H9 (cell line): ENCODE measurements at regions not wholly inside any gene's neighbourhood (a gene's known extent, or its start where the extent isn't known, plus 50 kb on each side); places are given as distances from the start of the nearest gene placed in this dataset.

ENCODE experiments used
- DNase-seq: peaks from one replicate; pipeline ENCODE4 v3.0.0-alpha.2; 2017
- H2AFZ ChIP-seq: one replicate; pipeline ENCODE4 v1.6.1; 2013; ENCODE audit warnings: mild to moderate bottlenecking, low read length, control low read depth, moderate library complexity
- H2AK5ac ChIP-seq: 2 replicates; pipeline ENCODE4 v1.6.1; 2013; ENCODE audit warnings: low read length, control low read depth, mixed read lengths; ENCODE audit not compliant: insufficient read length
- H2BK120ac ChIP-seq: one replicate; pipeline ENCODE4 v1.6.1; 2013; ENCODE audit warnings: low read depth, mild to moderate bottlenecking, low read length, control low read depth, inconsistent platforms; ENCODE audit not compliant: poor library complexity, severe bottlenecking
- H2BK12ac ChIP-seq: 2 replicates; pipeline ENCODE4 v1.6.1; 2013; ENCODE audit warnings: low read length, control low read depth, mixed read lengths, low read depth; ENCODE audit not compliant: insufficient read length
- H2BK15ac ChIP-seq: 2 replicates; pipeline ENCODE4 v1.6.1; 2013; ENCODE audit warnings: low read depth, low read length, control low read depth
- H2BK20ac ChIP-seq: one replicate; pipeline ENCODE4 v1.6.1; 2013; ENCODE audit warnings: low read depth, mild to moderate bottlenecking, low read length, control low read depth, inconsistent platforms; ENCODE audit not compliant: poor library complexity, severe bottlenecking
- H2BK5ac ChIP-seq: 2 replicates; pipeline ENCODE4 v1.6.1; 2013; ENCODE audit warnings: low read length, control low read depth, mixed read lengths; ENCODE audit not compliant: insufficient read length
- H3K14ac ChIP-seq: 2 replicates; pipeline ENCODE4 v1.6.1; 2013; ENCODE audit warnings: low read length, control low read depth; ENCODE audit not compliant: insufficient read depth
- H3K18ac ChIP-seq: 2 replicates; pipeline ENCODE4 v1.6.1; 2013; ENCODE audit warnings: low read depth, mild to moderate bottlenecking, mixed read lengths, low read length, control low read depth; ENCODE audit not compliant: insufficient read length
- H3K23ac ChIP-seq: 2 replicates; pipeline ENCODE4 v1.6.1; 2013; ENCODE audit warnings: low read length, control low read depth, mixed read lengths, low read depth; ENCODE audit not compliant: insufficient read length
- H3K23me2 ChIP-seq: 2 replicates; pipeline ENCODE4 v1.6.1; 2013; ENCODE audit warnings: low read depth, mild to moderate bottlenecking, mixed read lengths, low read length, control low read depth; ENCODE audit not compliant: insufficient read length, poor library complexity, severe bottlenecking
- H3K27ac ChIP-seq: 2 replicates; pipeline ENCODE4 v1.5.1; 2013; ENCODE audit warnings: low read length, control low read depth, mixed read lengths, low read depth; ENCODE audit not compliant: insufficient read length
- H3K27me3 ChIP-seq: 2 replicates; pipeline ENCODE4 v1.6.1; 2013; ENCODE audit warnings: low read length, control low read depth, inconsistent platforms; ENCODE audit not compliant: insufficient read depth
- H3K4ac ChIP-seq: 2 replicates; pipeline ENCODE4 v1.6.1; 2013; ENCODE audit warnings: low read depth, mild to moderate bottlenecking, control low read depth, inconsistent platforms, low read length, moderate library complexity
- H3K4me1 ChIP-seq: 2 replicates; pipeline ENCODE4 v1.6.1; 2013; ENCODE audit warnings: low read length, control low read depth, inconsistent platforms; ENCODE audit not compliant: insufficient read depth
- H3K4me2 ChIP-seq: 2 replicates; pipeline ENCODE4 v1.6.1; 2013; ENCODE audit warnings: low read length, control low read depth, mixed read lengths; ENCODE audit not compliant: insufficient read length, insufficient read depth
- H3K56ac ChIP-seq: 2 replicates; pipeline ENCODE4 v1.6.1; 2013; ENCODE audit warnings: low read depth, mild to moderate bottlenecking, mixed read lengths, low read length, control low read depth; ENCODE audit not compliant: insufficient read length
- H3K79me1 ChIP-seq: 2 replicates; pipeline ENCODE4 v1.6.1; 2013; ENCODE audit warnings: low read depth, mild to moderate bottlenecking, moderate library complexity, low read length, control low read depth, inconsistent platforms; ENCODE audit not compliant: insufficient read depth, poor library complexity, severe bottlenecking
- H3K79me2 ChIP-seq: 2 replicates; pipeline ENCODE4 v1.6.1; 2013; ENCODE audit warnings: low read length, control low read depth, inconsistent platforms; ENCODE audit not compliant: insufficient read depth
- H3K9ac ChIP-seq: 2 replicates; pipeline ENCODE4 v1.6.1; 2013; ENCODE audit warnings: low read length, control low read depth, mixed read lengths; ENCODE audit not compliant: insufficient read length; ENCODE audit errors: extremely low read depth
- H3K9me3 ChIP-seq: one replicate; pipeline ENCODE4 v1.6.1; 2013; ENCODE audit warnings: low read depth, low read length, inconsistent platforms; ENCODE audit not compliant: control insufficient read depth
- H3T11ph ChIP-seq: one replicate; pipeline ENCODE4 v1.6.1; 2013; ENCODE audit warnings: mild to moderate bottlenecking, low read length, control low read depth, inconsistent platforms
- H4K20me1 ChIP-seq: one replicate; pipeline ENCODE4 v1.6.1; 2013; ENCODE audit not compliant: control insufficient read depth, insufficient read length, insufficient read depth
- H4K5ac ChIP-seq: 2 replicates; pipeline ENCODE4 v1.6.1; 2013; ENCODE audit warnings: low read depth, mild to moderate bottlenecking, mixed read lengths, low read length, control low read depth; ENCODE audit not compliant: insufficient read length
- H4K8ac ChIP-seq: replicated peaks from 2 replicates; pipeline ENCODE4 v1.6.1; 2013; ENCODE audit warnings: low read length, control low read depth, mixed read lengths, low read depth; ENCODE audit not compliant: insufficient read length
- H4K91ac ChIP-seq: 2 replicates; pipeline ENCODE4 v1.6.1; 2013; ENCODE audit warnings: low read depth, mild to moderate bottlenecking, moderate library complexity, mixed read lengths, low read length, control low read depth; ENCODE audit not compliant: insufficient read length
- H3K27ac Mint-ChIP-seq, 3 experiments: 2 replicates in 2 of 3; 3 replicates in 1 of 3; pipeline ENCODE4 v1.8.0; 2020 to 2021; ENCODE audit warnings: mixed read lengths in 3 of 3, mild to moderate bottlenecking in 1 of 3, moderate library complexity in 1 of 3
- H3K27me3 Mint-ChIP-seq: 2 replicates; pipeline ENCODE4 v1.8.0; 2021; ENCODE audit warnings: low read depth, mild to moderate bottlenecking, moderate library complexity, mixed read lengths
- H3K36me3 Mint-ChIP-seq, 3 experiments: 2 replicates in 2 of 3; 3 replicates in 1 of 3; pipeline ENCODE4 v1.8.0; 2020 to 2021; ENCODE audit warnings: low read depth in 3 of 3, mixed read lengths in 3 of 3; ENCODE audit not compliant: insufficient read depth in 1 of 3
- H3K4me1 Mint-ChIP-seq, 2 experiments: 2 replicates each; pipeline ENCODE4 v1.8.0; 2020; ENCODE audit warnings: mixed read lengths in 2 of 2
- H3K4me3 Mint-ChIP-seq, 2 experiments: 2 replicates in 1 of 2; 3 replicates in 1 of 2; pipeline ENCODE4 v1.8.0; 2020 to 2021; ENCODE audit warnings: mild to moderate bottlenecking in 2 of 2, mixed read lengths in 2 of 2, moderate library complexity in 1 of 2
- H3K9me3 Mint-ChIP-seq, 2 experiments: 2 replicates in 1 of 2; 3 replicates in 1 of 2; pipeline ENCODE4 v1.8.0; 2020; ENCODE audit warnings: mild to moderate bottlenecking in 2 of 2, mixed read lengths in 2 of 2, moderate library complexity in 1 of 2
- WGBS: extraction: QIAGEN DNeasy Blood & Tissue Kit; methylation state at CpG from one replicate; pipeline ENCODE4 v1.1.7; 2013; ENCODE audit warnings: missing lambda C conversion rate, low lambda C conversion rate, mixed read lengths; ENCODE audit not compliant: insufficient read length; ENCODE audit errors: extremely low coverage; 5-methylcytosine and 5-hydroxymethylcytosine counted together
- TF ChIP-seq, protein P1 (sequence below): fragments of 200-600 bp; sonication (generic); conservative IDR thresholded peaks from 3 replicates; pipeline ENCODE4 v1.8.0; 2021; ENCODE audit warnings: antibody characterized with exemption, mild to moderate bottlenecking

- Histone ChIP-seq H3K27ac (no peak overlapping the region), H3K79me1 (no peaks in the 10 kb centered on the region), H3K23me2 (no peaks in the 10 kb centered on the region), H2BK15ac (no peak overlapping the region), H3K56ac (no peak overlapping the region), H2BK120ac (no peak overlapping the region), H4K5ac (no peak overlapping the region), H2AFZ (no peak overlapping the region), H3K14ac (no peak overlapping the region; the same call in 1 of the 2 replicates), H3K4me2 (no peak overlapping the region), H2BK20ac (no peak overlapping the region), H3K27me3 (no peaks in the 10 kb centered on the region), H4K8ac (no peak overlapping the region), H4K20me1 (no peaks in the 10 kb centered on the region), H2BK5ac (no peak overlapping the region), H3K4me1 (no peaks in the 10 kb centered on the region; the same call in 1 of the 2 replicates), H3K79me2 (no peaks in the 10 kb centered on the region), H3K9me3 (no peaks in the 10 kb centered on the region), H2BK12ac (no peak overlapping the region), H4K91ac (no peak overlapping the region), H3K18ac (no peak overlapping the region), H3K9ac (no peak overlapping the region), H3T11ph (no peak overlapping the region), H2AK5ac (no peak overlapping the region), H3K23ac (no peak overlapping the region), H3K4ac (no peak overlapping the region)
- Mint-ChIP-seq H3K4me1 (peaks cover 29 to 34% of the 10 kb centered on the region in 2 experiments), H3K9me3 (no peaks in the 10 kb centered on the region; a peak in 2 of 5 replicates), H3K27me3 (peaks cover 35% of the 10 kb centered on the region), H3K36me3 (no peaks in the 10 kb centered on the region), H3K4me3 (no peak overlapping the region), H3K27ac (no peak overlapping the region; a peak in 1 of 7 replicates)
- no CpG with 5 or more reads among the region's 3 CpGs for WGBS
- TF ChIP-seq, protein P1, sequence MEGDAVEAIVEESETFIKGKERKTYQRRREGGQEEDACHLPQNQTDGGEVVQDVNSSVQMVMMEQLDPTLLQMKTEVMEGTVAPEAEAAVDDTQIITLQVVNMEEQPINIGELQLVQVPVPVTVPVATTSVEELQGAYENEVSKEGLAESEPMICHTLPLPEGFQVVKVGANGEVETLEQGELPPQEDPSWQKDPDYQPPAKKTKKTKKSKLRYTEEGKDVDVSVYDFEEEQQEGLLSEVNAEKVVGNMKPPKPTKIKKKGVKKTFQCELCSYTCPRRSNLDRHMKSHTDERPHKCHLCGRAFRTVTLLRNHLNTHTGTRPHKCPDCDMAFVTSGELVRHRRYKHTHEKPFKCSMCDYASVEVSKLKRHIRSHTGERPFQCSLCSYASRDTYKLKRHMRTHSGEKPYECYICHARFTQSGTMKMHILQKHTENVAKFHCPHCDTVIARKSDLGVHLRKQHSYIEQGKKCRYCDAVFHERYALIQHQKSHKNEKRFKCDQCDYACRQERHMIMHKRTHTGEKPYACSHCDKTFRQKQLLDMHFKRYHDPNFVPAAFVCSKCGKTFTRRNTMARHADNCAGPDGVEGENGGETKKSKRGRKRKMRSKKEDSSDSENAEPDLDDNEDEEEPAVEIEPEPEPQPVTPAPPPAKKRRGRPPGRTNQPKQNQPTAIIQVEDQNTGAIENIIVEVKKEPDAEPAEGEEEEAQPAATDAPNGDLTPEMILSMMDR = no peak
- DNase-seq = no peak
Observed at GRCh38 chr1:30241681-30242080, 481.7 kb downstream of the MATN1 start.
